ENCODE measurements at regions not wholly inside any gene's neighbourhood (a gene's known extent, or its start where the extent isn't known, plus 50 kb on each side); places are given as distances from the start of the nearest gene placed in this dataset.

- peak; percentile 40 for DNase-seq
- intact Hi-C loops (cut with DNase I), result loop anchor here (10.0 kb wide), 3 partner anchors 418 to 698 kb away; no protein-coding TSS in a partner anchor
- 88 to 90% methylated on average over 1 of the region's 1 CpG for WGBS, 2 donors
These were observed 79.7 kb downstream of the BUD13 start for GRCh38 chr11:116693102-116693570.

GRCh38 chr11:116692318-116693101, 80.3 kb downstream of the BUD13 start:
- Histone ChIP-seq H3K27me3 (no peaks in the 10 kb centered on the region), H3K9me3 (no peaks in the 10 kb centered on the region), H3K4me3 (no peak overlapping the region), H3K4me1 (no peaks in the 10 kb centered on the region), H3K36me3 (no peaks in the 10 kb centered on the region), H3K27ac (no peak overlapping the region)
- intact Hi-C loops (cut with DNase I), result loop anchor here (10.0 kb wide), 3 partner anchors 418 to 698 kb away; no protein-coding TSS in a partner anchor
- TF ChIP-seq CTCF (IDR thresholded peaks at IDR 0.05) (no peak), POLR2A (IDR thresholded peaks at IDR 0.05) (no peak), EP300 (IDR thresholded peaks at IDR 0.05) (no peak), POLR2AphosphoS5 (IDR thresholded peaks at IDR 0.05) (no peak)
- WGBS, 2 donors, result 63 to 82% methylated on average over 16 of the region's 16 CpGs
- DNase-seq, result peak; percentile 55

More at GRCh38 chr11:116693102-116693570, 79.7 kb downstream of the BUD13 start:
- no peaks in the 10 kb centered on the region for H3K9me3 ChIP-seq
- no peak for TF ChIP-seq EP300 (IDR thresholded peaks at IDR 0.05)
- no peak for TF ChIP-seq POLR2AphosphoS5 (IDR thresholded peaks at IDR 0.05)
- no peak for TF ChIP-seq CTCF (IDR thresholded peaks at IDR 0.05)
- TF ChIP-seq POLR2A (IDR thresholded peaks at IDR 0.05), result no peak
- H3K4me3 ChIP-seq, result no peak overlapping the region
- no peaks in the 10 kb centered on the region for H3K27me3 ChIP-seq
- H3K4me1 ChIP-seq, result no peaks in the 10 kb centered on the region
- no peaks in the 10 kb centered on the region for H3K36me3 ChIP-seq
- no peak overlapping the region for H3K27ac ChIP-seq

- H3K36me3 ChIP-seq, result no peaks in the 10 kb centered on the region
- peaks cover 0 to 4% (median 0%) of the 10 kb centered on the region in 3 donors for H3K27me3 ChIP-seq
- peak; percentile 68 for DNase-seq
- H3K4me3 ChIP-seq, result no peak overlapping the region
- no peaks in the 10 kb centered on the region for H3K4me1 ChIP-seq
- TF ChIP-seq POLR2A (IDR thresholded peaks at IDR 0.05), result no peak
- TF ChIP-seq CTCF (IDR thresholded peaks at IDR 0.05), result peak; percentile 79 to 89 (median 83)
- TF ChIP-seq EP300 (IDR thresholded peaks at IDR 0.05), result no peak
- TF ChIP-seq POLR2AphosphoS5 (IDR thresholded peaks at IDR 0.05), result no peak
- H3K9me3 ChIP-seq, result no peaks in the 10 kb centered on the region
- WGBS, 2 donors, result 11 to 13% methylated on average over 10 of the region's 10 CpGs
- no peak overlapping the region for H3K27ac ChIP-seq
- intact Hi-C loops (cut with DNase I), result loop anchor here (1.0 to 10.0 kb wide), 5 partner anchors 237 to 1367 kb away; no protein-coding TSS in a partner anchor
These were observed 81.0 kb downstream of the BUD13 start for GRCh38 chr11:116691771-116692177.

- Histone ChIP-seq H3K9me3 (no peaks in the 10 kb centered on the region), H3K36me3 (no peaks in the 10 kb centered on the region), H3K27ac (no peak overlapping the region), H3K4me1 (no peaks in the 10 kb centered on the region), H3K27me3 (peaks cover 0 to 5% (median 0%) of the 10 kb centered on the region in 3 donors), H3K4me3 (no peak overlapping the region)
- 67 to 76% methylated on average over 9 of the region's 9 CpGs for WGBS, 2 donors
- TF ChIP-seq POLR2AphosphoS5 (IDR thresholded peaks at IDR 0.05) (no peak), CTCF (IDR thresholded peaks at IDR 0.05) (no peak), POLR2A (IDR thresholded peaks at IDR 0.05) (no peak)
- DNase-seq, result peak; percentile 15
- intact Hi-C loops (cut with DNase I), result loop anchor here (1.0 to 10.0 kb wide), 5 partner anchors 236 to 1366 kb away; no protein-coding TSS in a partner anchor
These were observed 82.2 kb downstream of the BUD13 start for GRCh38 chr11:116690611-116691010.
